Bronchial epithelial cell (primary cell): ENCODE measurements at regions not wholly inside any gene's neighbourhood (a gene's known extent, or its start where the extent isn't known, plus 50 kb on each side); places are given as distances from the start of the nearest gene placed in this dataset.

Experiments used
- DNase-seq: peaks from one replicate; pipeline ENCODE4 v3.0.0-alpha.2; 2010; ENCODE audit warnings: low read depth
- FAIRE-seq: peaks from 2 replicates; lab custom pipeline; 2011; peaks lifted over from hg19 to GRCh38; lab: Jason Lieb, UNC
- H3K27me3 ChIP-seq: 2 replicates; pipeline ENCODE4 v1.5.1; 2011; ENCODE audit warnings: low read length; ENCODE audit not compliant: control insufficient read depth, insufficient read depth
- H3K36me3 ChIP-seq: 2 replicates; pipeline ENCODE4 v1.5.1; 2011; ENCODE audit warnings: low read length; ENCODE audit not compliant: control insufficient read depth, insufficient read depth
- H3K4me3 ChIP-seq: 2 replicates; pipeline ENCODE4 v1.5.1; 2011; ENCODE audit warnings: mild to moderate bottlenecking, low read depth, low read length, control low read depth
- CTCF ChIP-seq: IDR thresholded peaks from 2 replicates; pipeline ENCODE4 v1.5.1; 2011; ENCODE audit warnings: mild to moderate bottlenecking, moderate library complexity, low read length, control low read depth, inconsistent platforms; ENCODE audit not compliant: insufficient read depth, severe bottlenecking

DNA sequence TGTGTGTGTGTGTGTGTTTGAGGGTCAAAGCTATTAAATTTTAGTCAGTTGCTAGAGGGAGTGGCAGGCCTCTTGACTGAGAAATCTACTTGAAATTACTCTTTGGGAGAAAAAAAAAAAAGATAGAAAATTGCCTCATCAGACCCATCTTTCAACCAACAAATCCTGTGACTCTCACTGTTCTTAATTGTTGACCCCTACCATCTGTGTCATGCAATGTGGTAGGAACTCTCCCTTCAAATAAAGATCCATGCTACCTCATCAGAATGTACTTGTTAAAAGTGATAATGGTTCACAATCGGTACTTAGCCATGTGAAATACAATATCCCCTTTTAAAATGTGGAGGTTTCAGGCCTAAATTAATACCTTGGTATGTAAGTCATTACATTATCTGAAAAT, 670.8 kb upstream of the FANCL start:
- no peak for FAIRE-seq
- DNase-seq: no peak
- no peaks in the 10 kb centered on the region for H3K27me3 ChIP-seq
- H3K4me3 ChIP-seq: no peak overlapping the region
- no peak for TF ChIP-seq CTCF
- no peaks in the 10 kb centered on the region for H3K36me3 ChIP-seq

- Histone ChIP-seq H3K4me3 (no peak overlapping the region), H3K27me3 (no peaks in the 10 kb centered on the region), H3K36me3 (no peaks in the 10 kb centered on the region)
- DNase-seq (no peak), FAIRE-seq (no peak)
- TF ChIP-seq CTCF: no peak
Observed at GRCh38 chr2:58908501-58909154, 667.5 kb upstream of the FANCL start.

GRCh38 chr2:58907644-58908043, 666.5 kb upstream of the FANCL start:
- Histone ChIP-seq H3K4me3 (no peak overlapping the region), H3K27me3 (no peaks in the 10 kb centered on the region), H3K36me3 (no peaks in the 10 kb centered on the region)
- no peak for DNase-seq
- FAIRE-seq: no peak
- no peak for TF ChIP-seq CTCF

GRCh38 chr2:58906081-58906645, 665.0 kb upstream of the FANCL start:
- FAIRE-seq (no peak), DNase-seq (no peak)
- no peaks in the 10 kb centered on the region for H3K36me3 ChIP-seq
- no peak overlapping the region for H3K4me3 ChIP-seq
- no peak for TF ChIP-seq CTCF
- H3K27me3 ChIP-seq: no peaks in the 10 kb centered on the region

GRCh38 chr2:58904095-58904494, 663.0 kb upstream of the FANCL start:
- no peak for TF ChIP-seq CTCF
- FAIRE-seq (no peak), DNase-seq (no peak)
- Histone ChIP-seq H3K36me3 (no peaks in the 10 kb centered on the region), H3K4me3 (no peak overlapping the region), H3K27me3 (no peaks in the 10 kb centered on the region)

- no peaks in the 10 kb centered on the region for H3K27me3 ChIP-seq
- no peaks in the 10 kb centered on the region for H3K36me3 ChIP-seq
- FAIRE-seq (no peak), DNase-seq (no peak)
- TF ChIP-seq CTCF: no peak
- H3K4me3 ChIP-seq: no peak overlapping the region
Observed at GRCh38 chr2:58903427-58903826, 662.3 kb upstream of the FANCL start.
